HCT116 (cell line): ENCODE measurements at regions not wholly inside any gene's neighbourhood (a gene's known extent, or its start where the extent isn't known, plus 50 kb on each side); places are given as distances from the start of the nearest gene placed in this dataset.

ENCODE experiments used
- ATAC-seq: fragments of 200-7000 bp; cut with Tn5 transposase; 2 replicates; pipeline ENCODE4 v1.9.1; 2020; ENCODE audit warnings: mild to moderate bottlenecking, moderate library complexity
- BruUV-seq: library from RNA; stranded (reverse); fragments of 400-500 nt; replicated peaks from 2 replicates; lab custom pipeline; 2021; lab: Mats Ljungman, UMichigan
- CTCF ChIA-PET: fragments of 300-600 bp; sonication (Branson Sonifier 250); formaldehyde crosslinking; loops from one replicate; lab custom pipeline; 2021; ENCODE audit warnings: antibody characterized with exemption; lab: Charles Lee
- POLR2A ChIA-PET: fragments of 300-600, 350-600 bp; sonication (Branson Sonifier 250); formaldehyde crosslinking; loops from one replicate; lab custom pipeline; 2021; ENCODE audit warnings: antibody characterized with exemption; lab: Charles Lee
- RAD21 ChIA-PET, 2 experiments: fragments of 300-600 bp; sonication (Branson Sonifier 250); formaldehyde crosslinking; loops; one replicate each; lab custom pipeline; 2023; ENCODE audit warnings: low total read pairs in 2 of 2; ENCODE audit not compliant: uncharacterized antibody in 2 of 2, unreplicated experiment in 2 of 2, low non-redundant PET in 1 of 2; lab: Charles Lee
- DNase-seq: peaks from one replicate; pipeline ENCODE4 v3.0.0-alpha.2; 2010; ENCODE audit warnings: low read depth, low spot score
- H2AFZ ChIP-seq: fragments of 200-600 bp; shearing (Covaris generic), sonication (generic); 2 replicates; pipeline ENCODE4 v1.6.1; 2017; ENCODE audit warnings: low read depth, mixed run types, mixed read lengths, antibody characterized with exemption, low read length; ENCODE audit not compliant: poor library complexity, severe bottlenecking
- H3K27ac ChIP-seq: 2 replicates; pipeline ENCODE4 v1.5.1; 2012; ENCODE audit warnings: low read depth, low read length
- H3K27me3 ChIP-seq: fragments of 200-600 bp; sonication (generic); 2 replicates; pipeline ENCODE4 v1.6.1; 2016; ENCODE audit warnings: mixed run types, low read length, mixed read lengths; ENCODE audit not compliant: insufficient read depth
- H3K36me3 ChIP-seq, 2 experiments: fragments of 200-500 bp in 1 of 2; fragments of 200-600 bp in 1 of 2; sonication (Bioruptor generic) in 1 of 2; sonication (generic) in 1 of 2; 2 replicates each; pipeline versions ENCODE4 v1.5.1 to v1.6.1; 2014 to 2016; ENCODE audit warnings: low read length in 2 of 2, inconsistent platforms in 1 of 2, mixed read lengths in 1 of 2, mixed run types in 1 of 2; ENCODE audit not compliant: insufficient read depth in 2 of 2, control insufficient read depth in 1 of 2
- H3K4me1 ChIP-seq, 2 experiments: fragments of 200-600 bp in 1 of 2; sonication (generic) in 1 of 2; 2 replicates each; pipeline versions ENCODE4 v1.5.1 to v1.6.1; 2012 to 2017; ENCODE audit warnings: low read length in 2 of 2, inconsistent platforms in 1 of 2, mild to moderate bottlenecking in 1 of 2, mixed read lengths in 1 of 2, mixed run types in 1 of 2, moderate library complexity in 1 of 2; ENCODE audit not compliant: insufficient read depth in 2 of 2, control insufficient read depth in 1 of 2
- H3K4me2 ChIP-seq: fragments of 200-600 bp; sonication (generic); 2 replicates; pipeline ENCODE4 v1.6.1; 2017; ENCODE audit warnings: mixed run types, low read length, mixed read lengths
- H3K4me3 ChIP-seq, 2 experiments: fragments of 200-600 bp in 1 of 2; sonication (generic) in 1 of 2; replicated peaks in 1 of 2; 2 replicates each; pipeline ENCODE4 v1.5.1; 2011 to 2016; ENCODE audit warnings: low read length in 2 of 2, control low read depth in 1 of 2, low read depth in 1 of 2, mild to moderate bottlenecking in 1 of 2, mixed read lengths in 1 of 2, mixed run types in 1 of 2
- H3K79me2 ChIP-seq: fragments of 200-600 bp; sonication (generic); 2 replicates; pipeline ENCODE4 v1.6.1; 2017; ENCODE audit warnings: mild to moderate bottlenecking, mixed run types, low read length, moderate library complexity, mixed read lengths; ENCODE audit not compliant: insufficient read depth
- H3K9ac ChIP-seq: fragments of 200-600 bp; sonication (generic); 2 replicates; pipeline ENCODE4 v1.6.1; 2016; ENCODE audit warnings: low read length, mixed read lengths
- H3K9me2 ChIP-seq: fragments of 200-600 bp; sonication (generic), shearing (Covaris generic); 2 replicates; pipeline ENCODE4 v1.6.1; 2017; ENCODE audit warnings: mixed run types, mild to moderate bottlenecking, moderate library complexity; ENCODE audit not compliant: insufficient read depth
- H3K9me3 ChIP-seq, 2 experiments: fragments of 200-500 bp in 1 of 2; fragments of 200-600 bp in 1 of 2; sonication (Bioruptor generic) in 1 of 2; sonication (generic) in 1 of 2; 2 replicates each; pipeline ENCODE4 v1.6.1; 2014 to 2017; ENCODE audit warnings: low read length in 2 of 2, mixed read lengths in 2 of 2, inconsistent platforms in 1 of 2, low read depth in 1 of 2, mild to moderate bottlenecking in 1 of 2, mixed run types in 1 of 2, moderate library complexity in 1 of 2; ENCODE audit not compliant: control insufficient read depth in 1 of 2, insufficient read depth in 1 of 2
- H4K20me1 ChIP-seq: fragments of 200-600 bp; sonication (generic), shearing (Covaris generic); 2 replicates; pipeline ENCODE4 v1.6.1; 2017; ENCODE audit warnings: mixed run types, mild to moderate bottlenecking, moderate library complexity; ENCODE audit not compliant: insufficient read depth
- ATF3 ChIP-seq: IDR thresholded peaks from 2 replicates; pipeline ENCODE4 v1.6.1; 2012
- CBX3 ChIP-seq: IDR thresholded peaks from 2 replicates; pipeline ENCODE4 v1.6.1; 2012; ENCODE audit warnings: low read depth
- CEBPB ChIP-seq: IDR thresholded peaks from 2 replicates; pipeline ENCODE4 v1.6.1; 2012; ENCODE audit warnings: low read depth
- CTCF ChIP-seq, 3 experiments: fragments of 200-600 bp in 1 of 3; sonication (generic) in 1 of 3; IDR thresholded peaks in 2 of 3; conservative IDR thresholded peaks in 1 of 3; 2 replicates each; pipeline ENCODE4 v1.5.1; 2012 to 2017; ENCODE audit warnings: low read depth in 2 of 3, low read length in 2 of 3, antibody characterized with exemption in 1 of 3, borderline replicate concordance in 1 of 3, control low read depth in 1 of 3, mild to moderate bottlenecking in 1 of 3, mixed read lengths in 1 of 3, mixed run types in 1 of 3, moderate library complexity in 1 of 3; ENCODE audit not compliant: insufficient read depth in 1 of 3
- EGR1 ChIP-seq: IDR thresholded peaks from 2 replicates; pipeline ENCODE4 v1.6.1; 2012; ENCODE audit warnings: low read depth
- ELF1 ChIP-seq: IDR thresholded peaks from 2 replicates; pipeline ENCODE4 v1.6.1; 2012; ENCODE audit warnings: low read depth, borderline replicate concordance
- EZH2 ChIP-seq: fragments of 200-600 bp; sonication (generic); IDR thresholded peaks from 2 replicates; pipeline ENCODE4 v1.6.1; 2017; ENCODE audit warnings: antibody characterized with exemption, mixed run types
- JUND ChIP-seq: IDR thresholded peaks from 2 replicates; pipeline ENCODE4 v1.6.1; 2012
- POLR2A ChIP-seq: IDR thresholded peaks from 2 replicates; pipeline ENCODE4 v1.7.0; 2011; ENCODE audit warnings: borderline replicate concordance; ENCODE audit not compliant: insufficient read depth, insufficient read length; ENCODE audit errors: extremely low read depth
- RAD21 ChIP-seq: IDR thresholded peaks from 2 replicates; pipeline ENCODE4 v1.6.1; 2012; ENCODE audit warnings: low read depth, mild to moderate bottlenecking
- REST ChIP-seq: IDR thresholded peaks from 2 replicates; pipeline ENCODE4 v1.6.1; 2012; ENCODE audit warnings: low read depth
- SRF ChIP-seq: IDR thresholded peaks from 2 replicates; pipeline ENCODE4 v1.6.1; 2012; ENCODE audit warnings: low read depth
- TCF7L2 ChIP-seq: IDR thresholded peaks from 2 replicates; pipeline ENCODE4 v1.7.0; 2011; ENCODE audit warnings: borderline replicate concordance, inconsistent platforms; ENCODE audit not compliant: insufficient read depth, insufficient read length; ENCODE audit errors: extremely low read depth
- YY1 ChIP-seq: IDR thresholded peaks from 2 replicates; pipeline ENCODE4 v1.6.1; 2011; ENCODE audit warnings: low read length, low read depth, moderate library complexity, mild to moderate bottlenecking; ENCODE audit not compliant: insufficient replicate concordance; ENCODE audit errors: extremely low read depth
- ZFX ChIP-seq: fragments of 450-650 bp; IDR thresholded peaks from 2 replicates; pipeline ENCODE4 v1.6.1; 2017
- ZNF274 ChIP-seq: fragments of 200-500 bp; sonication (Bioruptor generic); IDR thresholded peaks from 2 replicates; pipeline ENCODE4 v1.6.1; 2014; ENCODE audit warnings: mild to moderate bottlenecking, low read depth, low read length, inconsistent platforms
- intact Hi-C: fragments of 100-400 bp; cut with micrococcal nuclease; formaldehyde crosslinking; loops from 2 replicates; pipeline ENCODE4 v1.10.0; 2022

GRCh38 chr10:60527676-60528075, 138.0 kb upstream of the ANK3 start:
- Histone ChIP-seq H3K27me3 (no peaks in the 10 kb centered on the region), H3K9ac (no peak overlapping the region), H2AFZ (no peak overlapping the region), H3K4me2 (no peak overlapping the region), H3K27ac (no peak overlapping the region), H3K4me1 (no peaks in the 10 kb centered on the region), H3K4me3 (no peak overlapping the region), H3K9me2 (no peaks in the 10 kb centered on the region), H4K20me1 (no peaks in the 10 kb centered on the region), H3K9me3 (no peaks in the 10 kb centered on the region), H3K79me2 (no peaks in the 10 kb centered on the region), H3K36me3 (no peaks in the 10 kb centered on the region)
- BruUV-seq: no TSS peak
- ChIA-PET RAD21 (no interaction called here), POLR2A (no interaction called here), CTCF (no interaction called here)
- intact Hi-C loops: no loop called here
- DNase-seq (no peak), ATAC-seq (no peak)
- TF ChIP-seq CBX3 (no peak), RAD21 (no peak), CEBPB (no peak), YY1 (no peak), ATF3 (no peak), TCF7L2 (no peak), ELF1 (no peak), JUND (no peak), SRF (no peak), ZFX (no peak), EZH2 (no peak), ZNF274 (no peak), REST (no peak), EGR1 (no peak), POLR2A (no peak), CTCF (IDR thresholded peaks at IDR 0.05 in 2 of 3, conservative IDR thresholded peaks at IDR 0.05 in 1 of 3; ENCODE audit: borderline replicate concordance in 1 of 3, insufficient read depth in 1 of 3, low read depth in 2 of 3, low read length in 2 of 3) (no peak)
